Liver (tissue), 8 donors: ENCODE measurements at regions not wholly inside any gene's neighbourhood (a gene's known extent, or its start where the extent isn't known, plus 50 kb on each side); places are given as distances from the start of the nearest gene placed in this dataset.

ENCODE experiments used
- DNase-seq: peaks from one replicate; pipeline ENCODE4 v3.0.0-alpha.2; 2017; ENCODE audit warnings: low spot score
- H3K27ac ChIP-seq, 2 donors: one replicate each; pipeline ENCODE4 v1.7.0; 2013; ENCODE audit warnings: inconsistent platforms in 2 of 2, low read length in 2 of 2, control low read depth in 1 of 2, low read depth in 1 of 2, mild to moderate bottlenecking in 1 of 2
- H3K27me3 ChIP-seq, 4 donors: one replicate each; pipeline versions ENCODE4 v1.6.1 to v1.7.0; 2013; ENCODE audit warnings: low read length in 3 of 4, inconsistent platforms in 1 of 4, mild to moderate bottlenecking in 1 of 4, moderate library complexity in 1 of 4; ENCODE audit not compliant: control insufficient read depth in 4 of 4, insufficient read depth in 4 of 4
- H3K36me3 ChIP-seq, 4 donors: one replicate each; pipeline versions ENCODE4 v1.6.1 to v1.7.0; 2013; ENCODE audit warnings: low read length in 3 of 4, mild to moderate bottlenecking in 3 of 4, low read depth in 1 of 4, moderate library complexity in 1 of 4; ENCODE audit not compliant: control insufficient read depth in 4 of 4, insufficient read depth in 3 of 4
- H3K4me1 ChIP-seq, 4 donors: one replicate each; pipeline versions ENCODE4 v1.6.1 to v1.7.0; 2013; ENCODE audit warnings: low read length in 3 of 4, mild to moderate bottlenecking in 3 of 4, moderate library complexity in 1 of 4; ENCODE audit not compliant: control insufficient read depth in 4 of 4, insufficient read depth in 4 of 4
- H3K4me3 ChIP-seq, 3 donors: one replicate each; pipeline versions ENCODE4 v1.6.1 to v1.7.0; 2013; ENCODE audit warnings: low read length in 3 of 3, control low read depth in 1 of 3, low read depth in 1 of 3, mild to moderate bottlenecking in 1 of 3
- H3K9ac ChIP-seq, 2 donors: one replicate each; pipeline ENCODE4 v1.7.0; 2013; ENCODE audit warnings: low read length in 2 of 2, mild to moderate bottlenecking in 2 of 2, moderate library complexity in 2 of 2, control low read depth in 1 of 2, low read depth in 1 of 2
- H3K9me3 ChIP-seq, 4 donors: one replicate each; pipeline versions ENCODE4 v1.6.1 to v1.7.0; 2013; ENCODE audit warnings: low read length in 3 of 4; ENCODE audit not compliant: control insufficient read depth in 4 of 4
- EGR1 ChIP-seq, 2 donors: IDR thresholded peaks; 2 replicates each; pipeline ENCODE4 v1.6.1; 2016 to 2018; ENCODE audit warnings: antibody characterized with exemption in 2 of 2, low read depth in 2 of 2
- FOXA1 ChIP-seq: IDR thresholded peaks from 2 replicates; pipeline ENCODE4 v1.6.1; 2016; ENCODE audit warnings: antibody characterized with exemption
- FOXA2 ChIP-seq: IDR thresholded peaks from 2 replicates; pipeline ENCODE4 v1.6.1; 2016; ENCODE audit warnings: antibody characterized with exemption
- GABPA ChIP-seq, 2 donors: IDR thresholded peaks in 1 of 2; conservative IDR thresholded peaks in 1 of 2; 2 replicates each; pipeline ENCODE4 v1.6.1; 2016; ENCODE audit warnings: antibody characterized with exemption in 2 of 2, mild to moderate bottlenecking in 1 of 2, moderate library complexity in 1 of 2
- HNF4A ChIP-seq, 2 donors: conservative IDR thresholded peaks; 2 replicates each; pipeline ENCODE4 v1.6.1; 2016; ENCODE audit warnings: antibody characterized with exemption in 2 of 2, mild to moderate bottlenecking in 2 of 2
- HNF4G ChIP-seq: IDR thresholded peaks from 2 replicates; pipeline ENCODE4 v1.6.1; 2016; ENCODE audit warnings: antibody characterized with exemption
- JUND ChIP-seq, 2 donors: IDR thresholded peaks; 2 replicates each; pipeline ENCODE4 v1.6.1; 2016; ENCODE audit warnings: antibody characterized with exemption in 2 of 2
- NR2F2 ChIP-seq: IDR thresholded peaks from 2 replicates; pipeline ENCODE4 v1.6.1; 2016; ENCODE audit warnings: antibody characterized with exemption
- RAD21 ChIP-seq, 2 donors: IDR thresholded peaks; 2 replicates each; pipeline ENCODE4 v1.6.1; 2016; ENCODE audit warnings: antibody characterized with exemption in 2 of 2, mild to moderate bottlenecking in 2 of 2
- RXRA ChIP-seq, 2 donors: IDR thresholded peaks; 2 replicates each; pipeline ENCODE4 v1.6.1; 2017 to 2018; ENCODE audit warnings: antibody characterized with exemption in 2 of 2, mild to moderate bottlenecking in 1 of 2
- SP1 ChIP-seq: IDR thresholded peaks from 2 replicates; pipeline ENCODE4 v1.6.1; 2018; ENCODE audit warnings: antibody characterized with exemption, mild to moderate bottlenecking
- TAF1 ChIP-seq: conservative IDR thresholded peaks from 2 replicates; pipeline ENCODE4 v1.6.1; 2016; ENCODE audit warnings: antibody characterized with exemption, mild to moderate bottlenecking
- YY1 ChIP-seq: IDR thresholded peaks from 2 replicates; pipeline ENCODE4 v1.6.1; 2016; ENCODE audit warnings: antibody characterized with exemption, mild to moderate bottlenecking
- WGBS: extraction: QIAGEN DNeasy Blood & Tissue Kit; methylation state at CpG from one replicate; pipeline ENCODE4 v1.1.7; 2013; 5-methylcytosine and 5-hydroxymethylcytosine counted together
- TF ChIP-seq, protein P1 (sequence below): fragments of 150-350 bp; IDR thresholded peaks from 2 replicates; pipeline ENCODE4 v1.5.1; 2017; ENCODE audit warnings: improper control_type of control experiment, low read depth, low read length; ENCODE audit not compliant: missing input control
- TF ChIP-seq, protein P2 (sequence below): IDR thresholded peaks from 2 replicates; pipeline ENCODE4 v1.6.1; 2016; ENCODE audit warnings: antibody characterized with exemption
- TF ChIP-seq, protein P3 (sequence below): IDR thresholded peaks from 2 replicates; pipeline ENCODE4 v1.6.1; 2016; ENCODE audit warnings: antibody characterized with exemption
- TF ChIP-seq, protein P4 (sequence below): IDR thresholded peaks from 2 replicates; pipeline ENCODE4 v1.6.1; 2016; ENCODE audit warnings: antibody characterized with exemption, mild to moderate bottlenecking
- TF ChIP-seq, protein P5 (sequence below): IDR thresholded peaks from 2 replicates; pipeline ENCODE4 v1.6.1; 2016; ENCODE audit warnings: antibody characterized with exemption
- donor health status: healthy.
- donor health status: healthy.
- donor health status: healthy.
- donor health status: healthy.
- donor health status: healthy.

DNA sequence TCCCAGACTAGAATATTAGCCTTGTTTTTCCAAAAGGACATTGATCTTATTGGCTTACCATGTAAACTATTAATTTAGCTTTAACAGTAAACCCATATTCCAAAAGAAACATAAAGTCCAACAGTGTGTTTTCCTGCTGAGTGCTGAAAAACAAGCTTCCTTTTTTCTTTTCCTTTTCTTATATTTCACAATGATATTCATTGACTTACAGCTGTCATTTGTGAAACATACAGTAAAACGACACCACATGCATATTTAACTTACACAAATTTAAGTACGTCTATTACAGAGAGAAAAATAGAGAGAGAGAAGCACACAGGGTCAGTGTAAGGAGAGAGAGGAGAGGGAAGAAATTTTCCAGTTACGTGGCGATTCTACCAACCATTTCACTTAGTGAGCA, 543.9 kb upstream of the JARID2 start (continued):
- TF ChIP-seq, protein P1, sequence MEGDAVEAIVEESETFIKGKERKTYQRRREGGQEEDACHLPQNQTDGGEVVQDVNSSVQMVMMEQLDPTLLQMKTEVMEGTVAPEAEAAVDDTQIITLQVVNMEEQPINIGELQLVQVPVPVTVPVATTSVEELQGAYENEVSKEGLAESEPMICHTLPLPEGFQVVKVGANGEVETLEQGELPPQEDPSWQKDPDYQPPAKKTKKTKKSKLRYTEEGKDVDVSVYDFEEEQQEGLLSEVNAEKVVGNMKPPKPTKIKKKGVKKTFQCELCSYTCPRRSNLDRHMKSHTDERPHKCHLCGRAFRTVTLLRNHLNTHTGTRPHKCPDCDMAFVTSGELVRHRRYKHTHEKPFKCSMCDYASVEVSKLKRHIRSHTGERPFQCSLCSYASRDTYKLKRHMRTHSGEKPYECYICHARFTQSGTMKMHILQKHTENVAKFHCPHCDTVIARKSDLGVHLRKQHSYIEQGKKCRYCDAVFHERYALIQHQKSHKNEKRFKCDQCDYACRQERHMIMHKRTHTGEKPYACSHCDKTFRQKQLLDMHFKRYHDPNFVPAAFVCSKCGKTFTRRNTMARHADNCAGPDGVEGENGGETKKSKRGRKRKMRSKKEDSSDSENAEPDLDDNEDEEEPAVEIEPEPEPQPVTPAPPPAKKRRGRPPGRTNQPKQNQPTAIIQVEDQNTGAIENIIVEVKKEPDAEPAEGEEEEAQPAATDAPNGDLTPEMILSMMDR, result no peak
- TF ChIP-seq RXRA (IDR thresholded peaks at IDR 0.05), result no peak

DNA sequence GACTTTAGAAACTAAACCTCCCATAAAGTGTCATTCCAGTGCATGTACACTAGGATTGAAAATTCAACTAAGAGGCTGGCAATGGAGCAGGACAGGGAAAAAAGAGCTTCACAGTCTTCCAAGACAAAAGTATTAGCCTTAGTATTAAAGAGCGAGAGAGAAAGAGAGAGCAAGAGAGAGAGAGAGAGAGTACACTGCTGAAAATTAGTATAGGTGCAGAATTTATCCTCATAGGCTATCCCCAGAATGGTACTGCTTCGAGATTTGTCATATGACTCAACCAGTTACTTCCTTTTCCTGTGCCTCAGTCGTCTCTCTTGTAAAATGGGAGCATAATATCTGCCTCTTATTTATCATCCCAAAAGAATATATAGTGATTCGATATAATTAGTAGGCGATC, 543.2 kb upstream of the JARID2 start:
- H3K4me1 ChIP-seq, result peaks cover 0 to 2% (median 0%) of the 10 kb centered on the region in 4 donors
- H3K27ac ChIP-seq, result no peak overlapping the region
- DNase-seq, result no peak
- H3K36me3 ChIP-seq, result no peaks in the 10 kb centered on the region
- H3K9me3 ChIP-seq, result peaks cover 0 to 3% (median 2%) of the 10 kb centered on the region in 4 donors
- TF ChIP-seq RAD21 (IDR thresholded peaks at IDR 0.05) (no peak), HNF4G (no peak), FOXA2 (no peak), HNF4A (conservative IDR thresholded peaks at IDR 0.05) (no peak), JUND (IDR thresholded peaks at IDR 0.05) (no peak), RXRA (IDR thresholded peaks at IDR 0.05) (no peak), TAF1 (no peak), EGR1 (IDR thresholded peaks at IDR 0.05; ENCODE audit: low read depth in 2 of 2) (no peak), NR2F2 (no peak), YY1 (no peak), FOXA1 (no peak), SP1 (no peak), GABPA (IDR thresholded peaks at IDR 0.05 in 1 of 2, conservative IDR thresholded peaks at IDR 0.05 in 1 of 2) (no peak)
- TF ChIP-seq, protein P1, result no peak
- TF ChIP-seq, protein P2, sequence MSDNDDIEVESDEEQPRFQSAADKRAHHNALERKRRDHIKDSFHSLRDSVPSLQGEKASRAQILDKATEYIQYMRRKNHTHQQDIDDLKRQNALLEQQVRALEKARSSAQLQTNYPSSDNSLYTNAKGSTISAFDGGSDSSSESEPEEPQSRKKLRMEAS, result no peak
- TF ChIP-seq, protein P3, sequence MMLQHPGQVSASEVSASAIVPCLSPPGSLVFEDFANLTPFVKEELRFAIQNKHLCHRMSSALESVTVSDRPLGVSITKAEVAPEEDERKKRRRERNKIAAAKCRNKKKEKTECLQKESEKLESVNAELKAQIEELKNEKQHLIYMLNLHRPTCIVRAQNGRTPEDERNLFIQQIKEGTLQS, result no peak
- TF ChIP-seq, protein P4, sequence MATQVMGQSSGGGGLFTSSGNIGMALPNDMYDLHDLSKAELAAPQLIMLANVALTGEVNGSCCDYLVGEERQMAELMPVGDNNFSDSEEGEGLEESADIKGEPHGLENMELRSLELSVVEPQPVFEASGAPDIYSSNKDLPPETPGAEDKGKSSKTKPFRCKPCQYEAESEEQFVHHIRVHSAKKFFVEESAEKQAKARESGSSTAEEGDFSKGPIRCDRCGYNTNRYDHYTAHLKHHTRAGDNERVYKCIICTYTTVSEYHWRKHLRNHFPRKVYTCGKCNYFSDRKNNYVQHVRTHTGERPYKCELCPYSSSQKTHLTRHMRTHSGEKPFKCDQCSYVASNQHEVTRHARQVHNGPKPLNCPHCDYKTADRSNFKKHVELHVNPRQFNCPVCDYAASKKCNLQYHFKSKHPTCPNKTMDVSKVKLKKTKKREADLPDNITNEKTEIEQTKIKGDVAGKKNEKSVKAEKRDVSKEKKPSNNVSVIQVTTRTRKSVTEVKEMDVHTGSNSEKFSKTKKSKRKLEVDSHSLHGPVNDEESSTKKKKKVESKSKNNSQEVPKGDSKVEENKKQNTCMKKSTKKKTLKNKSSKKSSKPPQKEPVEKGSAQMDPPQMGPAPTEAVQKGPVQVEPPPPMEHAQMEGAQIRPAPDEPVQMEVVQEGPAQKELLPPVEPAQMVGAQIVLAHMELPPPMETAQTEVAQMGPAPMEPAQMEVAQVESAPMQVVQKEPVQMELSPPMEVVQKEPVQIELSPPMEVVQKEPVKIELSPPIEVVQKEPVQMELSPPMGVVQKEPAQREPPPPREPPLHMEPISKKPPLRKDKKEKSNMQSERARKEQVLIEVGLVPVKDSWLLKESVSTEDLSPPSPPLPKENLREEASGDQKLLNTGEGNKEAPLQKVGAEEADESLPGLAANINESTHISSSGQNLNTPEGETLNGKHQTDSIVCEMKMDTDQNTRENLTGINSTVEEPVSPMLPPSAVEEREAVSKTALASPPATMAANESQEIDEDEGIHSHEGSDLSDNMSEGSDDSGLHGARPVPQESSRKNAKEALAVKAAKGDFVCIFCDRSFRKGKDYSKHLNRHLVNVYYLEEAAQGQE, result no peak
- TF ChIP-seq, protein P5, sequence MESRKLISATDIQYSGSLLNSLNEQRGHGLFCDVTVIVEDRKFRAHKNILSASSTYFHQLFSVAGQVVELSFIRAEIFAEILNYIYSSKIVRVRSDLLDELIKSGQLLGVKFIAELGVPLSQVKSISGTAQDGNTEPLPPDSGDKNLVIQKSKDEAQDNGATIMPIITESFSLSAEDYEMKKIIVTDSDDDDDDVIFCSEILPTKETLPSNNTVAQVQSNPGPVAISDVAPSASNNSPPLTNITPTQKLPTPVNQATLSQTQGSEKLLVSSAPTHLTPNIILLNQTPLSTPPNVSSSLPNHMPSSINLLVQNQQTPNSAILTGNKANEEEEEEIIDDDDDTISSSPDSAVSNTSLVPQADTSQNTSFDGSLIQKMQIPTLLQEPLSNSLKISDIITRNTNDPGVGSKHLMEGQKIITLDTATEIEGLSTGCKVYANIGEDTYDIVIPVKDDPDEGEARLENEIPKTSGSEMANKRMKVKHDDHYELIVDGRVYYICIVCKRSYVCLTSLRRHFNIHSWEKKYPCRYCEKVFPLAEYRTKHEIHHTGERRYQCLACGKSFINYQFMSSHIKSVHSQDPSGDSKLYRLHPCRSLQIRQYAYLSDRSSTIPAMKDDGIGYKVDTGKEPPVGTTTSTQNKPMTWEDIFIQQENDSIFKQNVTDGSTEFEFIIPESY, result no peak
- H3K9ac ChIP-seq, result no peak overlapping the region
- 87% methylated on average over 5 of the region's 5 CpGs for WGBS
- H3K4me3 ChIP-seq, result no peak overlapping the region
- no peaks in the 10 kb centered on the region for H3K27me3 ChIP-seq
